ENCODE measurements at regions not wholly inside any gene's neighbourhood (a gene's known extent, or its start where the extent isn't known, plus 50 kb on each side); places are given as distances from the start of the nearest gene placed in this dataset.

DNA sequence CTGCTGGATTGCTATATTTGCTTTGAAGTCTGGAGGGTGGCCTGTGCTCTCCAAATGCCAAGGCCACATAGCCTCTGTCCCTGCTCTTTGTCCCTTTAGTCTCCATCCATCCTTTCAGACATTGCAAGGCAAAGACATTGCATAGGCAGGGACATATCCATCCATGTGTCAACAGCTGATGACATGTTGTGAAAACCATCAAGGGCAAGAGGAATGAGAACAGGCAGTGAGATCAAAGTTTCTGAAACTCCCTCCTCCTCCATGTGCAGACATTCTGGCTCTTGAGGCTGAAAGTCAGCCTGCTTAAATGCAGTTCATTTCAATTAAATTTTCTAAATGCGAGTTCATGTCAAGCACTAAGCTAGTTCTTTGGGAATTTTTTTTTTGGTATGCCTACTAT lies 135.2 kb upstream of the CTNNB1 start:
- TF ChIP-seq, protein P1, sequence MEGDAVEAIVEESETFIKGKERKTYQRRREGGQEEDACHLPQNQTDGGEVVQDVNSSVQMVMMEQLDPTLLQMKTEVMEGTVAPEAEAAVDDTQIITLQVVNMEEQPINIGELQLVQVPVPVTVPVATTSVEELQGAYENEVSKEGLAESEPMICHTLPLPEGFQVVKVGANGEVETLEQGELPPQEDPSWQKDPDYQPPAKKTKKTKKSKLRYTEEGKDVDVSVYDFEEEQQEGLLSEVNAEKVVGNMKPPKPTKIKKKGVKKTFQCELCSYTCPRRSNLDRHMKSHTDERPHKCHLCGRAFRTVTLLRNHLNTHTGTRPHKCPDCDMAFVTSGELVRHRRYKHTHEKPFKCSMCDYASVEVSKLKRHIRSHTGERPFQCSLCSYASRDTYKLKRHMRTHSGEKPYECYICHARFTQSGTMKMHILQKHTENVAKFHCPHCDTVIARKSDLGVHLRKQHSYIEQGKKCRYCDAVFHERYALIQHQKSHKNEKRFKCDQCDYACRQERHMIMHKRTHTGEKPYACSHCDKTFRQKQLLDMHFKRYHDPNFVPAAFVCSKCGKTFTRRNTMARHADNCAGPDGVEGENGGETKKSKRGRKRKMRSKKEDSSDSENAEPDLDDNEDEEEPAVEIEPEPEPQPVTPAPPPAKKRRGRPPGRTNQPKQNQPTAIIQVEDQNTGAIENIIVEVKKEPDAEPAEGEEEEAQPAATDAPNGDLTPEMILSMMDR (conservative IDR thresholded peaks at IDR 0.05): no peak
- Mint-ChIP-seq H3K4me3 (no peak overlapping the region), H3K4me1 (ENCODE audit: unreplicated experiment) (no peaks in the 10 kb centered on the region), H3K9me3 (no peaks in the 10 kb centered on the region), H3K36me3 (no peaks in the 10 kb centered on the region), H3K27me3 (no peaks in the 10 kb centered on the region), H3K27ac (no peak overlapping the region)
- no peak for DNase-seq (ENCODE audit: extremely low spot score, unreplicated experiment)

DNA sequence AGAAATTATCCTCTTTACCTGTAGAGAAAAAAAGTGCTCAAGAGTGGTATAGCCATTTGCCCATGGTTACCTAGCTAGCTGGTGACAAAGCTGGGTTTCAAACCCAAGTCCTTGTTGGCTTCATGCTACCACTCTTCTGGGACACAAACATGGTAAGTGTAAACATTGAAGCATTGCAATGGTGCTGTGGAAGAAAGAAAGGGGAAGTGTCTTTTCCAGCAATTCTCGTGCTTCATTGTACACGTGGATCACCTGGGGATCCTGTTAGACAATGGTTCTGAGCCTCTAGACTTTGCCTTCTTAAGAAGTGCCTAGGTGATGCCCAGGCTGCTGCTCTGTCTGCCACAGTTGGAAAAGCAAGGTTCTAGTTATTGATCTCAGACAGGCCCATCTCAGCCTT lies 134.8 kb upstream of the CTNNB1 start:
- no peak for DNase-seq (ENCODE audit: extremely low spot score, unreplicated experiment)
- Mint-ChIP-seq H3K27me3 (no peaks in the 10 kb centered on the region), H3K9me3 (no peaks in the 10 kb centered on the region), H3K36me3 (no peaks in the 10 kb centered on the region), H3K27ac (no peak overlapping the region), H3K4me3 (no peak overlapping the region), H3K4me1 (ENCODE audit: unreplicated experiment) (no peaks in the 10 kb centered on the region)
- TF ChIP-seq, protein P1 (conservative IDR thresholded peaks at IDR 0.05): no peak

DNA sequence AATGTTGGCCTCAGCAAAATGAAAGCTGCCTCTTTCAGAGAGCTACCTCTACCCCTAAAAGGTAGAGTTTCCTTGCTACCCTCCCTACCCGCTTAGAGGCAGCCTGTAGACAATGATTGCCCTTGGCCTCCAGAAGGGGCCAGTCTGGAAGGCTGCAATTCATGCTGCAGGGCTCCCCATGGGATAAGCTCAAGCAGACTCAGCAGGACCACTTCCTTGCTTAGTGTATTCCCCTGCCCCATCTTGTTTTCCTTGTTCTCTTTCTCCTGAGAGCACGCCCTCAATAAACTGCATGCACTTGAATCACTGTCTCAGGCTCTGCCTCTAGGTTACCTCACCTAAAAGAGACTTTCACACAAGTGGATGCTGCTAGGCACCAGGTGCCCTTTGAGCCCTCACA lies 134.0 kb upstream of the CTNNB1 start:
- no peaks in the 10 kb centered on the region for H3K4me1 Mint-ChIP-seq (ENCODE audit: unreplicated experiment)
- no peak overlapping the region for H3K4me3 Mint-ChIP-seq
- TF ChIP-seq, protein P1 (conservative IDR thresholded peaks at IDR 0.05): no peak
- H3K36me3 Mint-ChIP-seq: no peaks in the 10 kb centered on the region
- no peaks in the 10 kb centered on the region for H3K27me3 Mint-ChIP-seq
- H3K27ac Mint-ChIP-seq: no peak overlapping the region
- H3K9me3 Mint-ChIP-seq: no peaks in the 10 kb centered on the region
- DNase-seq (ENCODE audit: extremely low spot score, unreplicated experiment): no peak

DNA sequence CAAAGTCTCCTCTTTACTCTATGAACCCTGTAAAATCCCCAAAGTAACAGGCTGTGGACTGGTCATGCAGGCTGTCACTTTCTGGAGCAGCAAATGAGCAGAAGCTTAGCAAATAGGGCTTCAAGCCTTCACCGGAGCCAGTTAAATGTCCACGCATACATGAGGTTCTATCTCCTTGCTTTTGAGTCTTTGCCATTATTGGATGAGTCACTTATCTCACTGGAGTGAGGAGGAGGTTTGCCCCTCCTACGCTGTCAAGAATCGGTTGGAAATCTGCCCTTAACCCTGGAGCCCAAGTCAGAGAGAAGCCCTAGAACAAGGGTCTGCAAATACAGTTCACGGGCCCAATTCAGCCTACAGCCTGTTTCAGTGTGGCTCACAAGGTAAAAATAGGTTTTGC lies 126.1 kb upstream of the CTNNB1 start:
- no peaks in the 10 kb centered on the region for H3K9me3 Mint-ChIP-seq
- no peak for DNase-seq (ENCODE audit: extremely low spot score, unreplicated experiment)
- no peaks in the 10 kb centered on the region for H3K27me3 Mint-ChIP-seq
- H3K4me3 Mint-ChIP-seq: no peak overlapping the region
- H3K4me1 Mint-ChIP-seq (ENCODE audit: unreplicated experiment): no peaks in the 10 kb centered on the region
- no peaks in the 10 kb centered on the region for H3K36me3 Mint-ChIP-seq
- TF ChIP-seq, protein P1 (conservative IDR thresholded peaks at IDR 0.05): no peak
- H3K27ac Mint-ChIP-seq: no peak overlapping the region

DNA sequence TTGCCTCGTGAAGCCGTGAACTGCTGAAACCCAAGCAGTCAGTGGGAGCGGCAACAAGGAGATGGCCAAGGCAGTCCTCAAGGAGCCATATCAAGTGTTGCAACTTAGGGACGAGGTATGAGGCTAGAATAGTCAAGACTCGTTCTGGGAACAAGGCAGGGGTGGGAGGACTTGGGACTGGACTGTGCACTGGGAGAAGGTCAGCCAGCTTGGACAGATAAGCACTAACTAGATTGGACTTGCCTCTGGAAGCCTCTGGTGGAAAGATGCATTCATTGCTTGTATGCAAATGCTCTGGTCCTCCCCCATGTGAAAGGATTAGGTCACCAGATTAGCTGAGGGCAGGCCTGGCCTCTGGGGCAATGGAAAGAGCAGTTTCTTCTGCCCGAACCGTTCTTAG lies 123.3 kb upstream of the CTNNB1 start:
- DNase-seq (ENCODE audit: extremely low spot score, unreplicated experiment): no peak
- Mint-ChIP-seq H3K9me3 (no peaks in the 10 kb centered on the region), H3K4me3 (no peak overlapping the region), H3K36me3 (no peaks in the 10 kb centered on the region), H3K27me3 (no peaks in the 10 kb centered on the region), H3K4me1 (ENCODE audit: unreplicated experiment) (no peaks in the 10 kb centered on the region), H3K27ac (no peak overlapping the region)
- TF ChIP-seq, protein P1 (conservative IDR thresholded peaks at IDR 0.05): no peak

DNA sequence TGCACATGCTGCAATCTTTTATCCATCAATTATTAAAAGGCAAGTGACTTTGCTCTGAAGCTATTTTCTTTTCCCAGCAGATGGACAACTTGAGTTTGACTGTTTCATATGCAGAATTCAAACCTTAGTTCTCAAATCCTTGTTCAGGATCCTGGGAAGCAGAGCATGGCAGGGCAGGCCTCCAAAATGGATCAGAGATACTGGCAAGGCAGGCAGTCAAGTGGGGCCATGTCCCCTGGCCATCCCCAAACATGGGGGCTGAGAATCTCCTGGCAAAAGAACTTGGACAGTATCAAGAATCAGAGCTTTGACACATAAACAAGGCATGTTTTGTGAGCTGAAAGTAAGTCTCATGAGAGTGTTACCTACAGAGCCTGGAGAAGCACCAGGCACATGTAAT lies 122.9 kb upstream of the CTNNB1 start:
- TF ChIP-seq, protein P1 (conservative IDR thresholded peaks at IDR 0.05): no peak
- Mint-ChIP-seq H3K27me3 (no peaks in the 10 kb centered on the region), H3K36me3 (no peaks in the 10 kb centered on the region), H3K4me1 (ENCODE audit: unreplicated experiment) (no peaks in the 10 kb centered on the region), H3K4me3 (no peak overlapping the region), H3K27ac (no peak overlapping the region), H3K9me3 (no peaks in the 10 kb centered on the region)
- no peak for DNase-seq (ENCODE audit: extremely low spot score, unreplicated experiment)

Measured in type B pancreatic cell (in vitro differentiated cells).